OCI-LY7 (cell line): ENCODE measurements at regions not wholly inside any gene's neighbourhood (a gene's known extent, or its start where the extent isn't known, plus 50 kb on each side); places are given as distances from the start of the nearest gene placed in this dataset.

Experiments used
- CTCF ChIP-seq: fragments of 200-600 bp; sonication (generic); conservative IDR thresholded peaks from 2 replicates; pipeline ENCODE4 v1.5.1; 2014; ENCODE audit warnings: mild to moderate bottlenecking, antibody characterized with exemption, low read length, moderate library complexity, mixed read lengths
- EZH2phosphoT487 ChIP-seq: fragments of 200-600 bp; sonication (generic); IDR thresholded peaks from 2 replicates; pipeline ENCODE4 v1.6.1; 2018; ENCODE audit warnings: low read depth, borderline replicate concordance, mild to moderate bottlenecking, mixed run types, antibody characterized with exemption, low read length, moderate library complexity, mixed read lengths

- TF ChIP-seq CTCF (no peak), EZH2phosphoT487 (no peak)
Measured at GRCh38 chr14:65173973-65174693, 71.8 kb upstream of the MAX start.
